GM23338 (cell line): ENCODE measurements at regions not wholly inside any gene's neighbourhood (a gene's known extent, or its start where the extent isn't known, plus 50 kb on each side); places are given as distances from the start of the nearest gene placed in this dataset.

ENCODE experiments used
- ATAC-seq: fragments of 200-7000 bp; cut with Tn5 transposase; 3 replicates; pipeline ENCODE4 v1.9.1; 2020
- DNase-seq: peaks from one replicate; pipeline ENCODE4 v3.0.0-alpha.2; 2015; ENCODE audit warnings: low spot score
- H2AFZ ChIP-seq: fragments of 200-600 bp; sonication (generic); 2 replicates; pipeline ENCODE4 v1.8.0; 2016; ENCODE audit warnings: antibody characterized with exemption, mild to moderate bottlenecking, moderate library complexity
- H3F3A ChIP-seq: fragments of 200-600 bp; sonication (generic); replicated peaks from 2 replicates; pipeline ENCODE4 v1.8.0; 2017; ENCODE audit warnings: antibody characterized with exemption, mixed run types, low read depth
- H3K27ac ChIP-seq: fragments of 200-600 bp; sonication (generic); 2 replicates; pipeline ENCODE4 v1.6.1; 2016; ENCODE audit warnings: low read depth
- H3K27me3 ChIP-seq: fragments of 200-600 bp; sonication (generic); 2 replicates; pipeline ENCODE4 v1.8.0; 2016; ENCODE audit warnings: mild to moderate bottlenecking, mixed run types, moderate library complexity; ENCODE audit not compliant: insufficient read depth
- H3K36me3 ChIP-seq: fragments of 200-600 bp; sonication (generic); 2 replicates; pipeline ENCODE4 v1.8.0; 2016; ENCODE audit warnings: mild to moderate bottlenecking; ENCODE audit not compliant: insufficient read depth
- H3K4me1 ChIP-seq: fragments of 200-600 bp; sonication (generic); 2 replicates; pipeline ENCODE4 v1.8.0; 2016; ENCODE audit warnings: mild to moderate bottlenecking, moderate library complexity; ENCODE audit not compliant: insufficient read depth
- H3K4me2 ChIP-seq: fragments of 200-600 bp; sonication (generic); 2 replicates; pipeline ENCODE4 v1.7.1; 2017; ENCODE audit warnings: mixed run types
- H3K4me3 ChIP-seq: fragments of 200-600 bp; sonication (generic); 2 replicates; pipeline ENCODE4 v1.6.1; 2016; ENCODE audit warnings: mixed run types
- H3K79me2 ChIP-seq: fragments of 200-600 bp; sonication (generic); replicated peaks from 2 replicates; pipeline ENCODE4 v1.8.0; 2017; ENCODE audit warnings: mild to moderate bottlenecking; ENCODE audit not compliant: insufficient read depth
- H3K9me2 ChIP-seq: fragments of 200-600 bp; sonication (generic); 2 replicates; pipeline ENCODE4 v1.8.0; 2017; ENCODE audit not compliant: insufficient read depth
- H4K20me1 ChIP-seq: fragments of 200-600 bp; sonication (generic); replicated peaks from 2 replicates; pipeline ENCODE4 v1.8.0; 2017; ENCODE audit warnings: mild to moderate bottlenecking; ENCODE audit not compliant: insufficient read depth
- H3K27ac Mint-ChIP-seq: 2 replicates; pipeline ENCODE4 v1.8.0; 2020; ENCODE audit warnings: inconsistent platforms, mild to moderate bottlenecking, moderate library complexity, mixed read lengths
- H3K27me3 Mint-ChIP-seq: 3 replicates; pipeline ENCODE4 v1.8.0; 2022; ENCODE audit warnings: low read depth, mild to moderate bottlenecking, moderate library complexity, mixed read lengths, inconsistent platforms; ENCODE audit not compliant: insufficient read depth, poor library complexity
- H3K36me3 Mint-ChIP-seq: 3 replicates; pipeline ENCODE4 v1.8.0; 2021; ENCODE audit warnings: low read depth, mild to moderate bottlenecking, inconsistent platforms, moderate library complexity, mixed read lengths
- H3K4me1 Mint-ChIP-seq: 3 replicates; pipeline ENCODE4 v1.8.0; 2020; ENCODE audit warnings: mild to moderate bottlenecking, inconsistent platforms, mixed read lengths
- H3K4me3 Mint-ChIP-seq: 3 replicates; pipeline ENCODE4 v1.8.0; 2021; ENCODE audit warnings: moderate library complexity, mild to moderate bottlenecking, inconsistent platforms, mixed read lengths
- H3K9me3 Mint-ChIP-seq: 3 replicates; pipeline ENCODE4 v1.8.0; 2020; ENCODE audit warnings: moderate library complexity, mild to moderate bottlenecking, inconsistent platforms, mixed read lengths
- CREB1 ChIP-seq: fragments of 250-450 bp; sonication (Bioruptor Pico); IDR thresholded peaks from 2 replicates; pipeline ENCODE4 v1.5.0; 2020; ENCODE audit warnings: low read depth, mild to moderate bottlenecking, moderate library complexity
- EZH2 ChIP-seq: fragments of 200-600 bp; sonication (generic); IDR thresholded peaks from one replicate; pipeline ENCODE4 v1.8.0; 2017; ENCODE audit warnings: antibody characterized with exemption, mild to moderate bottlenecking, low read depth; ENCODE audit not compliant: unreplicated experiment
- STAT1 ChIP-seq: IDR thresholded peaks from one replicate; pipeline ENCODE4 v1.6.1; 2016; ENCODE audit warnings: antibody characterized with exemption; ENCODE audit not compliant: unreplicated experiment
- ZNF114 ChIP-seq: fragments of 250-450 bp; sonication (Bioruptor Pico); IDR thresholded peaks from 2 replicates; pipeline ENCODE4 v1.5.0; 2020; ENCODE audit warnings: mild to moderate bottlenecking, moderate library complexity
- ZNF331 ChIP-seq: fragments of 250-450 bp; sonication (Bioruptor Pico); IDR thresholded peaks from 2 replicates; pipeline ENCODE4 v1.5.0; 2020; ENCODE audit warnings: low read depth, mild to moderate bottlenecking, moderate library complexity
- TF ChIP-seq, protein P1 (sequence below): fragments of 250-450 bp; sonication (Bioruptor Pico); IDR thresholded peaks from 2 replicates; pipeline ENCODE4 v1.5.0; 2020; ENCODE audit warnings: mild to moderate bottlenecking, moderate library complexity
- TF ChIP-seq, protein P2 (sequence below), 2 experiments: fragments of 200-600 bp in 1 of 2; sonication (generic) in 1 of 2; conservative IDR thresholded peaks; 2 replicates each; pipeline versions ENCODE4 v1.5.1 to v1.6.1; 2016 to 2017; ENCODE audit warnings: antibody characterized with exemption in 2 of 2, low read depth in 2 of 2, mild to moderate bottlenecking in 2 of 2, moderate library complexity in 1 of 2

DNA sequence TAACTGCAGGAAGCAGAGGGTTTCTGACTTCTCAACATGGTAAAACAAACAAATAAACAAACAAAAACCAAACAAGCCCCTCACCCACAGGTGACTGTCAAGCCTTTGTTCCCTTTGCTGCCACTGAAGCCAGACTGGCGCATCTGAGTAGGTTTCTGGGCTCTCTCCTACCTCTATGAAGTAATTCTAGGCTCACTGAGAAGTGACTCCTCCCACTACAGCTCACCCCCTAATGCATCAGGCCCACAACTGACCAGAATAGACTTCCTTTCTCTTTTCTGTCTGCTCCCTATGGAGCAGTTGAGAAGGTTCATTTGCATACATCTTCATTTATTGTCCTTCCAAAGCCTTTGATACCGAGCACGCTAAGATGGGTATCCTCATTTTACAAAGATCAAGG, 77.0 kb upstream of the CCL2 start:
- Histone ChIP-seq H3K4me2 (peak overlapping the region; percentile 29; the same call in 1 of the 2 replicates), H4K20me1 (no peaks in the 10 kb centered on the region), H3K4me3 (no peak overlapping the region), H3K27ac (no peak overlapping the region), H3K4me1 (peaks cover 18% of the 10 kb centered on the region), H3F3A (0 out of 2 replicates have a peak, but pooled peaks cover 3% of the 10 kb centered on the region), H3K36me3 (no peaks in the 10 kb centered on the region), H3K27me3 (no peaks in the 10 kb centered on the region), H3K79me2 (no peaks in the 10 kb centered on the region), H2AFZ (no peak overlapping the region), H3K9me2 (peaks cover 21% of the 10 kb centered on the region)
- TF ChIP-seq, protein P1, sequence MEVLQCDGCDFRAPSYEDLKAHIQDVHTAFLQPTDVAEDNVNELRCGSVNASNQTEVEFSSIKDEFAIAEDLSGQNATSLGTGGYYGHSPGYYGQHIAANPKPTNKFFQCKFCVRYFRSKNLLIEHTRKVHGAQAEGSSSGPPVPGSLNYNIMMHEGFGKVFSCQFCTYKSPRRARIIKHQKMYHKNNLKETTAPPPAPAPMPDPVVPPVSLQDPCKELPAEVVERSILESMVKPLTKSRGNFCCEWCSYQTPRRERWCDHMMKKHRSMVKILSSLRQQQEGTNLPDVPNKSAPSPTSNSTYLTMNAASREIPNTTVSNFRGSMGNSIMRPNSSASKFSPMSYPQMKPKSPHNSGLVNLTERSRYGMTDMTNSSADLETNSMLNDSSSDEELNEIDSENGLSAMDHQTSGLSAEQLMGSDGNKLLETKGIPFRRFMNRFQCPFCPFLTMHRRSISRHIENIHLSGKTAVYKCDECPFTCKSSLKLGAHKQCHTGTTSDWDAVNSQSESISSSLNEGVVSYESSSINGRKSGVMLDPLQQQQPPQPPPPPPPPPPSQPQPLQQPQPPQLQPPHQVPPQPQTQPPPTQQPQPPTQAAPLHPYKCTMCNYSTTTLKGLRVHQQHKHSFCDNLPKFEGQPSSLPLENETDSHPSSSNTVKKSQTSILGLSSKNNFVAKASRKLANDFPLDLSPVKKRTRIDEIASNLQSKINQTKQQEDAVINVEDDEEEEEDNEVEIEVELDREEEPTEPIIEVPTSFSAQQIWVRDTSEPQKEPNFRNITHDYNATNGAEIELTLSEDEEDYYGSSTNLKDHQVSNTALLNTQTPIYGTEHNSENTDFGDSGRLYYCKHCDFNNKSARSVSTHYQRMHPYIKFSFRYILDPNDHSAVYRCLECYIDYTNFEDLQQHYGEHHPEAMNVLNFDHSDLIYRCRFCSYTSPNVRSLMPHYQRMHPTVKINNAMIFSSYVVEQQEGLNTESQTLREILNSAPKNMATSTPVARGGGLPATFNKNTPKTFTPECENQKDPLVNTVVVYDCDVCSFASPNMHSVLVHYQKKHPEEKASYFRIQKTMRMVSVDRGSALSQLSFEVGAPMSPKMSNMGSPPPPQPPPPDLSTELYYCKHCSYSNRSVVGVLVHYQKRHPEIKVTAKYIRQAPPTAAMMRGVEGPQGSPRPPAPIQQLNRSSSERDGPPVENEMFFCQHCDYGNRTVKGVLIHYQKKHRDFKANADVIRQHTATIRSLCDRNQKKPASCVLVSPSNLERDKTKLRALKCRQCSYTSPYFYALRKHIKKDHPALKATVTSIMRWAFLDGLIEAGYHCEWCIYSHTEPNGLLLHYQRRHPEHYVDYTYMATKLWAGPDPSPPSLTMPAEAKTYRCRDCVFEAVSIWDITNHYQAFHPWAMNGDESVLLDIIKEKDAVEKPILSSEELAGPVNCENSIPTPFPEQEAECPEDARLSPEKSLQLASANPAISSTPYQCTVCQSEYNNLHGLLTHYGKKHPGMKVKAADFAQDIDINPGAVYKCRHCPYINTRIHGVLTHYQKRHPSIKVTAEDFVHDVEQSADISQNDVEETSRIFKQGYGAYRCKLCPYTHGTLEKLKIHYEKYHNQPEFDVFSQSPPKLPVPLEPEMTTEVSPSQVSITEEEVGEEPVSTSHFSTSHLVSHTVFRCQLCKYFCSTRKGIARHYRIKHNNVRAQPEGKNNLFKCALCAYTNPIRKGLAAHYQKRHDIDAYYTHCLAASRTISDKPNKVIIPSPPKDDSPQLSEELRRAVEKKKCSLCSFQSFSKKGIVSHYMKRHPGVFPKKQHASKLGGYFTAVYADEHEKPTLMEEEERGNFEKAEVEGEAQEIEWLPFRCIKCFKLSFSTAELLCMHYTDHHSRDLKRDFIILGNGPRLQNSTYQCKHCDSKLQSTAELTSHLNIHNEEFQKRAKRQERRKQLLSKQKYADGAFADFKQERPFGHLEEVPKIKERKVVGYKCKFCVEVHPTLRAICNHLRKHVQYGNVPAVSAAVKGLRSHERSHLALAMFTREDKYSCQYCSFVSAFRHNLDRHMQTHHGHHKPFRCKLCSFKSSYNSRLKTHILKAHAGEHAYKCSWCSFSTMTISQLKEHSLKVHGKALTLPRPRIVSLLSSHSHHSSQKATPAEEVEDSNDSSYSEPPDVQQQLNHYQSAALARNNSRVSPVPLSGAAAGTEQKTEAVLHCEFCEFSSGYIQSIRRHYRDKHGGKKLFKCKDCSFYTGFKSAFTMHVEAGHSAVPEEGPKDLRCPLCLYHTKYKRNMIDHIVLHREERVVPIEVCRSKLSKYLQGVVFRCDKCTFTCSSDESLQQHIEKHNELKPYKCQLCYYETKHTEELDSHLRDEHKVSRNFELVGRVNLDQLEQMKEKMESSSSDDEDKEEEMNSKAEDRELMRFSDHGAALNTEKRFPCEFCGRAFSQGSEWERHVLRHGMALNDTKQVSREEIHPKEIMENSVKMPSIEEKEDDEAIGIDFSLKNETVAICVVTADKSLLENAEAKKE (CRISPR knock-in tag) = peak; percentile 69; the same call in 1 of the 2 replicates
- TF ChIP-seq EZH2 (no peak), ZNF331 (CRISPR knock-in tag) (no peak), CREB1 (CRISPR knock-in tag) (0 out of 2 replicates have a peak, but pooled peaks have one; percentile 5), STAT1 (no peak), ZNF114 (CRISPR knock-in tag) (0 out of 2 replicates have a peak, but pooled peaks have one; percentile 47)
- TF ChIP-seq, protein P2, sequence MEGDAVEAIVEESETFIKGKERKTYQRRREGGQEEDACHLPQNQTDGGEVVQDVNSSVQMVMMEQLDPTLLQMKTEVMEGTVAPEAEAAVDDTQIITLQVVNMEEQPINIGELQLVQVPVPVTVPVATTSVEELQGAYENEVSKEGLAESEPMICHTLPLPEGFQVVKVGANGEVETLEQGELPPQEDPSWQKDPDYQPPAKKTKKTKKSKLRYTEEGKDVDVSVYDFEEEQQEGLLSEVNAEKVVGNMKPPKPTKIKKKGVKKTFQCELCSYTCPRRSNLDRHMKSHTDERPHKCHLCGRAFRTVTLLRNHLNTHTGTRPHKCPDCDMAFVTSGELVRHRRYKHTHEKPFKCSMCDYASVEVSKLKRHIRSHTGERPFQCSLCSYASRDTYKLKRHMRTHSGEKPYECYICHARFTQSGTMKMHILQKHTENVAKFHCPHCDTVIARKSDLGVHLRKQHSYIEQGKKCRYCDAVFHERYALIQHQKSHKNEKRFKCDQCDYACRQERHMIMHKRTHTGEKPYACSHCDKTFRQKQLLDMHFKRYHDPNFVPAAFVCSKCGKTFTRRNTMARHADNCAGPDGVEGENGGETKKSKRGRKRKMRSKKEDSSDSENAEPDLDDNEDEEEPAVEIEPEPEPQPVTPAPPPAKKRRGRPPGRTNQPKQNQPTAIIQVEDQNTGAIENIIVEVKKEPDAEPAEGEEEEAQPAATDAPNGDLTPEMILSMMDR (conservative IDR thresholded peaks at IDR 0.05; ENCODE audit: low read depth in 2 of 2) = peak; percentile 42 to 45
- Mint-ChIP-seq H3K4me3 (no peak overlapping the region), H3K4me1 (peaks cover 27% of the 10 kb centered on the region), H3K27ac (no peak overlapping the region), H3K27me3 (peaks cover 2% of the 10 kb centered on the region), H3K9me3 (no peaks in the 10 kb centered on the region; the same call in 2 of the 3 replicates), H3K36me3 (no peaks in the 10 kb centered on the region)
- peak; percentile 99 for ATAC-seq
- peak; percentile 84 for DNase-seq
